GM15510 (cell line): ENCODE measurements at regions not wholly inside any gene's neighbourhood (a gene's known extent, or its start where the extent isn't known, plus 50 kb on each side); places are given as distances from the start of the nearest gene placed in this dataset.

Source experiments
- POLR2A ChIP-seq: IDR thresholded peaks from 3 replicates; pipeline ENCODE4 v1.6.1; 2011; ENCODE audit warnings: borderline replicate concordance; ENCODE audit not compliant: insufficient read length; ENCODE audit errors: extremely low read depth

GRCh38 chr6:44043479-44044153 lies 83.6 kb downstream of the MRPL14 start:
- no peak for TF ChIP-seq POLR2A

DNA sequence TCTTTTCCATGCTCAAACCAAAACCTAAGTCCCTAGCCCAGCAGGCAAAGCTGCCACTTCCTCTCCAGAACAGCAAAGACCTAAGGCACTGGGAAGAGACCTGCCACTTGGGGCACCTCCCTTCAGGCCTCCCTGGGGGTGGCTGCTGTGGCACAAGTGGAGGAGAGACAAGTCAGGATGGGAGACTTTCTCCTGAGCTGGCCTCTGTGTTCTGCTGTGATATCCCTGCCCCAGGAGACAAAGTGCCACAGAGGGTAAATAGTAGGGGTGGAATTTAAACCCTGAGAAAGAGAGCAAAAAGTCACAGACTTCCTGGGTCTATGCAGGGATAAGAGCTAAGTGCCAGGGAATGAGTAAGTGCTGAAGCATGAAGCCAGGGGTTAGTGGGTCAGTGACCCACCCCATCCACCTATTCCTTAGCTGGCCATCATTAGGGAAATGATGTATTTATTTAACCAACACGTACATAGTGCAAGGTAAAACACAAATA lies 84.2 kb downstream of the MRPL14 start:
- TF ChIP-seq POLR2A, result no peak

- no peak for TF ChIP-seq POLR2A
These were observed 84.8 kb downstream of the MRPL14 start for GRCh38 chr6:44042261-44042988.

DNA sequence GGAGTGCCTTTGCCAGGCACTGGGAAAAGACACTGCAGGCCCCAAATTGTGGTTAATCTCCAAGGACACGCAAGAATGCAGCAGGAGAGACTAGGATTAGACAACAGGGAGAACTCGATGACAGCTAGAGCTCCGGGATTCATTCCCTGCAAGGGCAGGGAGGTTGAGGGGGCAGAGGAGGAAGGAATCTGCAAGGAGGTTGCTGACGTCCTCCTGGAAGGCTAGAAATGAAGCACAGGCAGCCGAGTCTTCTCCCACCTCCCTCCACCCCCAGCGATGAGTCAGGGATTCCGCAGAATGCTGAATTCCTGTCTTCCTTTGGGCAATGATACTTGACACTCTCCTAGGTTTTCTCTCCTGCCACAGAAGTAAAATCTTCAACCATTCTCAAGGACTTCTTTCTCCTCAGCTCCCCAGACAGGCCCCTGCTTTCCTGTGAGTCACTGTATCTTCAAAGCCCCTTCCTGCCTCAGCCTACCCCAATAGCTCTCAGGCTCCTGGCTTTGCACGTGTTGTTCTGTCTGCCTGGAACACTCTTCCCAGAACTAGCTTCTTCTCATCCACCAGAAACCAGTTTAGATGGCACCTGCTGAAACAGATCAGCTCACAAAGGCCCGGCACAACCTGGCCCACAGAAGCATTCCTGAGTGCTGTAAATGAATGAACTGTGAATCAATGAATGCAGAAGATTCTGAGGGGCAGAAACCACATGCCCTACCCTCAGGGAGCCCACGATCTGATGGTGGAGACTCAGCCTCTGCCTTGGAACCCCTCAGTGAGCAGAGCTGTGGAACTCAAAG lies 85.6 kb downstream of the MRPL14 start:
- TF ChIP-seq POLR2A, result no peak

- no peak for TF ChIP-seq POLR2A
These were observed 86.5 kb downstream of the MRPL14 start for GRCh38 chr6:44040786-44041185.

DNA sequence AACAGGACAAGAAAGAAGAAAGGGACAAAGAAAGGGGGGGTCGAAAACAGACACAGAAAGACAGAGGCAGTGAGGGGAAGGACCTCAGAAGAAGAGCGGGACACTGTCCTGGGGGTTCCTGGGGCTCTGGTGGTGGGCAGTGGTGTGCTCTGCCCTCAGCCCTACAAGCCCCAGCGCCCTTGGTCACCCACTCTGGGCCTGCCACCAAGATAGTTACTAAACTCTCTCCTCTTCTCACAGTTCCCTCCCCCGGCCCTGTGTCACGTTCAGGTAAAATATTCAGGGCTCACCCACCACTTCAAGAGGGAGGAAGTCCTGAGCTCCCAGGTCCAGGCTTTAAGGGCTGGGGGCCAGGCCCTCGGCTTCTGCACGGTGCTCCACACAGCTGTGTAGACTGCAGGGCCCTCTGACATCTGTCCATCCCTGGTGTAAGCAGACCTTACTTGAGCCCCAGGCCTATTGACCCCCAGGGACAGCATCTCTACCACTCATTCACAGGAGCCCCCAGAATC lies 87.4 kb downstream of the MRPL14 start:
- TF ChIP-seq POLR2A, result no peak

- TF ChIP-seq POLR2A, result no peak
These were observed 88.0 kb downstream of the MRPL14 start for GRCh38 chr6:44039191-44039719.

DNA sequence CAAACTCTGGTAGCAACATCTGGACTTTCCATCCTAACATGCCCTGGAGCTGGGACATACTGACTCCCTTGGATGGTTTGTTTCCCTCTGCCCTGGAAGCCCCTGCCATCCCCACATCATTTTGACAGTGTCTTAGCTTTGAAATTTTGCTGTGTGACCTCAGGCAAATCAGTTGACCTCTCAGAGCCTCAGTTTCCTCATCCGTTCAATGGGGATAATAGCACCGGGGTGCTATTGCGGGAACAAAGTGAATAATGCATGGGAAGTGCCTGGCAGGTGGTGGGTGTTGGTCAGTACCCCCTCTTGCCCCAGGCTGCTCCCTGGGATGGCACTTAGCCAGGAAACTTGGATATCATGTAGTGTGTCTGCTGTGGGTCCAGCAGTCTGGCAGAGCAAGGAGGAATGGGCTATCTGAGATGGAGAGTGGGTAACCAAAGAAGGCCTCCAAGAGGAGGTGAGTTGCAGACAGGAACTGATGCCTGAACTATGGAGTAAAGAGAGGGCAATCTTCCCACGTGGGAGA lies 88.6 kb downstream of the MRPL14 start:
- no peak for TF ChIP-seq POLR2A

- TF ChIP-seq POLR2A, result no peak
These were observed 89.3 kb downstream of the MRPL14 start for GRCh38 chr6:44037847-44038542.

DNA sequence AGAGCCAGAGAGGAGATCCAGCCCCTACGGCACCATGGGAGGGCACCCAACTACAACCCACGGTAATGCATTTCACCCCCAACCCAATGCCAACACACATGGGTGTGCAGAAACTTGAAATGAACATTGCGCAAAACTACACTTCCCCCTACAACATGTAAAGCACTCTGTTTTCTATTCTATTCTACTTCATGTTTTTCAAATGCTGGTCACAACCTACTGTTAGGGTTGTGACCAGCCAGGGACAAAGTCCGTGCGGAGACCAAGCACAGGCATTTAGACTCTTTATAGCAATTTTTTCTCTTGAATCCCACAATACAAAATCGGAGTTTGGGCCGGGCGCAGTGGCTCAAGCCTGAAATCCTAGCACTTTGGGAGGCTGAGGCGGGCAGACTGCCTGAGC lies 90.6 kb downstream of the MRPL14 start:
- no peak for TF ChIP-seq POLR2A

DNA sequence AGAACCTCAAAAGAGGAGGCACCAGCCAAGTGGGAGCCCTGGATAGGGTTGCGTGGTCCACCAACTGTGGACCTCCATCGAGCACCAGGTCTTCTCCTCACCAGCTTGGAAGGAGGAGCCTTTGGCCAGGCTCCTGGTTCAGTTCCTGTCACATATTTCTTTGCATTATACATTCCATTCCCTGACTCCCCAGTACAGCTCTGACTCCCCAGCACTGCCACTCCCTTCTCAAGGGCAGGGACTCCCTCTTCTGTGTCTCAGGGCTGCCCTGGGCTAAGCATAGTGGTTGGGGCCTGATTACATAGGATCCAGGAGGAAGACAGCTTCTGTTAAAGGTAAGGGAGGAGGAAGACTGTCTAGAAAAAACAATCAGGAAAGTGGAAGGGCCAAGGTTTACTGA lies 91.1 kb downstream of the MRPL14 start:
- no peak for TF ChIP-seq POLR2A

DNA sequence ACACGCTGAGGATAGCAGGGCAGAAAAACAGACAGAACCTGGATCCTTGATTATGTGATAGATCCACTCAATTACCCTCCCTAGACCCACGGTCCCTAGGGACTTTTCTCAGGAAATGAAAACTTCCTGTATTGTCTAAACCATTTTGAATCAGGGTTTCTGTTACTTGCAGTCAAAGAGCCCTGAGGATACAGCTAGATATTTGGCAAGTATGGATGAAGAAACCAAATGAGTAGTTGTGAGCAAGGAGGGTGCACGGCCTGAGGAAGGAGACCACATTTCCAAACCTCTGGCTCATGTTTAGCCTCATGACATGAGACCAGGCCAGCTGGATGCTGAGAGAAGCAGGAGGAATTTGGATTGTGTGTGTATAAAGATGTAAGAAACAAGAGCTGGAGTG lies 91.6 kb downstream of the MRPL14 start:
- no peak for TF ChIP-seq POLR2A

- no peak for TF ChIP-seq POLR2A
These were observed 92.3 kb downstream of the MRPL14 start for GRCh38 chr6:44034931-44035345.

- TF ChIP-seq POLR2A, result no peak
These were observed 92.8 kb downstream of the MRPL14 start for GRCh38 chr6:44034391-44034861.

GRCh38 chr6:44030812-44031454 lies 96.3 kb downstream of the MRPL14 start:
- TF ChIP-seq POLR2A, result no peak
